LoVo (cell line): ENCODE measurements at regions not wholly inside any gene's neighbourhood (a gene's known extent, or its start where the extent isn't known, plus 50 kb on each side); places are given as distances from the start of the nearest gene placed in this dataset.

ENCODE experiments used
- DNase-seq: peaks from one replicate; pipeline ENCODE4 v3.0.0-alpha.2; 2016; ENCODE audit warnings: low spot score

DNA sequence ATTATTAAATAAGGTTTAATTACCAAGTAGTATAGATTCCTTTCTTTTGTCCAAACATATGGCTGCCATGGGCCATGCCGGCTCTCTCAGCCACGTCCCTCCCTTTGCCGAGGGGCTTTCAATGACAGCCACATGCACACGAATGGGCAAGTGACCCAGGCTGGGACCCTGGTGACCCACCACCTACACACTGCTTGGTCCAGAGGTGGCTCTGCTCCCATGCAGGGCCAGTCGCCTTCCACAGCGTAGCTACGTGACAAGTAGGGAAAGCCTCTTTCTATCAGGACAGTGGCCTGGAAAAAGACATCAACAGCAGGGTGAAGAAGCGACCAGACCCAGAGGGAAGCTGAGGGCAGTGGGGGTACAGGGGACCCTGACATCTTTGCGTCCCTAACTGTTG is 152.8 kb upstream of the CST7 start:
- no peak for DNase-seq

DNA sequence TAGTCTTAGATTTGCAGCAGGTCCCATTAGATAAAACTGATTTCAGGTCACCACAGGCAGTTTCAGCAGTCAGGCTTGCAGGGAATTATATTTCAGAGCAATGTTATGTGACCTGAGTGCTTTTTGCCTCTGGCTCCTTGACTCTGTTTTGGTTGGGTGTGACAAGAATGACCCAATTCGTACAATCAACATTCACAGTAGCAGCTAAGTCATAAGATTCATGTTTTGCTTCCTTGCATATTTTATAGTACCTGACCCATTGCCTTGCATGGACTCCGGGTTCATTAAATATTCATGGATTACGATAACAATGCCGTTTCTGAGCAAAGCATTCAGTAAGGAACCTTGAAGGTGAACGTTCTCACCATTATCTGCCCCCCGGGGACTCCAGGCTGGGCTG is 152.0 kb upstream of the CST7 start:
- no peak for DNase-seq

DNA sequence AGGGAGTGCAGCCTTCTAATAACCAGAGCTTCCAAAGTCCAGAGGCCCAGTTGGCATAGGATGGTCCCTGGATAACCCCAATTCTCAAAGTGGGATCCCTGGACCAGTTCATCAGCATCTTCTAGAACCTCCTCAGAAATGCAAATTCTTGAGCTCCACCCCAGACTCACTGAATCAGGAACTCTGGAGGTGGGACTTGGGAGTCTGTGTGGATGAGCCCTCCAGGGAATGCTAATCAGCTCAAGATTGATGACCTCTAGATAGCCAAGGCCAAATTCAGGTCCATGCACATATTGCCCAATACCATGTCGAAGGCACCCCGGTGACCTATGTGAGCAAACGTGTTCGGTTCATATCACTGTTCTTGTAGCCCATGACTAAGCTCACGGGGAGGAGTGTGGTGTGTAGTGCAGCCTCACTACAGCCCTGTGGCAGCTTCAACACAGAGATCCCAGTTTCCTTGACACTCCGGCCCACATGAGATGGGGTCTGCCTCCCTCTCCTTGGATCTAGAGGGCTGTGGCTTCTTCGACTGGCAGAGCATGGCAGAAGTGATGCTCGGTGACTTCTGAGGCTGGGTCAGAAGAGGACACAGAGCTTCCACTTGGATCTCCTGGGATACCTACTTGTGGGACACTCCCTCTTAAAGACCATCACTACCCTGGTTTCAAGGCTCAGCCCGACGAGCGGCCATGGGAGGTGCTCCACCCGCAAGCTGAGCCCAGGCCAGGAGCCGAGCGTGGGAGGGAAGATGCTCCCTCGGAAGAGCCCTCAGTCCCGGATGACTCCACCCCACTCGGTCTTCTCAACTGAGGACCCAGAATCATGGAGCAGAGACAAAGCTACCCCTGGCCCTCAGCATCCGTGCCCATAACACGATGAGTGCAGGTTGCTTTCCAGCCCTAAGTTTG is 151.1 kb upstream of the CST7 start:
- no peak for DNase-seq

DNA sequence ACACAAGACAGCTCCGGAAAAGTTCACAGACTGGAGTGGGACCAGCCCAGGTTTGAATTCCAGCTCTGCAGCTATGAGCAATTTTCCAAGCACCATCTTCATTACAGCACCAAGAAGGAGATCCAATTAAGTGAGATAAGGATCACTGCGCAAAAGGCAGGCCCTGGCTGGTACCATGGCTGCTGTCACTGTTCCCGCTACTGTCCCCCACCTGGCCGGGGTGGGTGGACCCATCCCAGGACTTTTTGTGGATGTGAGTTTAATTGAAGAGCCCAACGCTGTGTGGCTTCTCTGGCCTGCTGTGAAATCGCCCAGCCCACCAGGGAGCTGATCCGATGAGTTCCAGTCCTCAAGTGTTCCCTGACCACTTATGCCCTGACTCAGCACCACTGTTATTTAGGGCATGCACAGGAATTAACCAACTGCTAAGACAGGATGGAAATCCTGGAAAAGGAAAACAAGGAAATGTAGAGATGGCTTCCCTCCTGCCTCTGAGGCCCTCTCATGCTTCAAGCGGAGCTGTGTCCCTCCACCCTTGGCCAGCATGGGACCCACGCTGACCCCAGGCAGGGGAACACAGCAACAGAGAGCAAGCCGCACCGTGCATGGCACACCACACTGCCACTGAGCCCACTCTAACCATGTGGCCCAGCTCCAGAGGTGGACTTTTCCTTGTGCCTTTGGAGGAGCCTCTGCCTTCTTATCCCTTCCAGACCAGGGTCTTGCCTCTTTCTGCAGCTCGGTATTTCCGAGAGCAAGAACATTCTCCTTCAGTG is 150.0 kb upstream of the CST7 start:
- no peak for DNase-seq

DNA sequence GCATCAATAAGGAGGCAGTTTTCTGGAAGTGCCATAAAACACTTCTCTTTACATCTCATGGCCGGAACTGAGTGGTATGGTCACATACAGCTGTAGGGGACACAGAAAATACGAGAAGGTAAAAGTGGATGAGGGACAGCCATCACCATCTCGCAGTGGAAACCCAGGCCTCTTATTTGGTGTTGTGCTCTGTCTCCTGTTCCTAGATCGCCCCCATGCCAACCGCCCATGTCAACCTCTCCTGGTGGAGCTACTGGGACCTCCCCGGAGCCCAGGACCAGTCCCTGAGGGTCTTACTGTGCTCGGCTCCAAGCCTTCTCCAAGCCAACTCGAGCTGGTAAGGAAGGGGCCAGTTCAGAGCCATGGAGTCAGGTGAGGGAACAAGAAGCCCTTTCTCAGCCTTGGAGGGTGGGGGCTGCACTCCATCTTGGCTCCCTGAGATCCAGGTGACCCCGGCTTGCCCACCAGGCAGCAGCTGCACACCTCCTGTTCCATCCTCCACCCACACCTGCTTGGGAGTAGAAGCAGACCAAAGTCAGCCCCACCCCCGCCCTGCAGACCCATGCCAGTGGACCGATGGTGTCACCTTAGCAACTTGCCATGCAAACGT is 149.0 kb upstream of the CST7 start:
- no peak for DNase-seq

DNA sequence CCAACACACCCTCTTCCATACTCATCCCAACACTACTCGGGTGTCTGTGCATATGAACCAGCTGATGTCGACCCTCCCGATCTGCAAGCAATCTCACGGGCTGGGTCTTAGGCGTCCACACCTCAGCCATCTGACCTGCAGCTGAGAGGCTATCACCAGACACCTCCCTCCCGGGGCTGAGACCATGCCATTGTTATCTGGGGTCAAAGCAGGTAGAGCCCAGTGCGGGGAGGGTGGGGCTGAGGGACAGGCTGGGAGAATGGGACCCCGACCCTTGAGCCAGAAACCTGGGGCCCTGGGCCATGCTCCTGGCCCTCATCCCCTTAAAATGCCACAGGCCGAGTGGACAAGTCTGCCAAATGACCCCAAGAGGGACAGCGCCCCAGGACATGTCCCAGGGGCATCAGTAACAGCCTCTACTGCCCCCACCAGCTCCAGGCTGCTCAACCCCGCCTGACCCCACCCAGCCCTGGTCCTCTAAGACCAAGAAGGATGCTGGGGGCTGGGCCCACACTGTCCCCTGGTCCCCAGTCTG is 146.7 kb upstream of the CST7 start:
- no peak for DNase-seq

DNA sequence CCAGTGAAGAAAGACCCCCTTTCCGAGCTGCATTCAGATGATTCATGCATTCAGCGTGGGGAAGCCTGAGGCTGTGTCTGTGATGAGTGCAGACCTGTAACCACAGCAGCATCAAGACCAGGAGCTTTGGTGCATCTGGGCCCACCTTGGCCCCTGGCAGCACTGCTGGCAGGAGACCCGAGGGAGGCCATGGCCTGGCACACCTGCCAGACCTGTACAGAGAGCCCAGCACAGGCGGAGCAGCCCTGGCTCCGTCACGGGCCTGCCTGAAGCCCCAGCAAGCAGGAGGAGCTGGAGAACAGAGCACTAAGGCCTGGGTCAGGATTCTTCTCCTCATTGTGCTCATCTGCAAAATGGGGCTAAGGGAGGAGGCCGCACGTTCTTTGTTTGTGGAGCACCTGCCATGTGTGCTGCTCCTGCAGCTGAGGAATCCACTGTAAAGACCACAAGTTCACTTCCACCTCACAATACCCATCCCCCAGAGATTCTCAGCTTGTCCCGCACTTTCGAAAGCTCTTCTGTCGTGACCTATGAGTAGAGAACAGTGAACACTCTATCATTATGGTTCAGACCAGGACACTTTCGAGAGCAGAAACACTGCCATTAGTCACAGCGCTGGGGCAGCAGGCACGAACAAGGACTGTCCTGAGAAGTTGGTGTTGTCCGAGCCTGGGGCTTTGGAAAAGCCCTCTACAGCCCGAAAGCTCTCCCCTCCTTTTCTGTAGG is 144.4 kb upstream of the CST7 start:
- no peak for DNase-seq

DNA sequence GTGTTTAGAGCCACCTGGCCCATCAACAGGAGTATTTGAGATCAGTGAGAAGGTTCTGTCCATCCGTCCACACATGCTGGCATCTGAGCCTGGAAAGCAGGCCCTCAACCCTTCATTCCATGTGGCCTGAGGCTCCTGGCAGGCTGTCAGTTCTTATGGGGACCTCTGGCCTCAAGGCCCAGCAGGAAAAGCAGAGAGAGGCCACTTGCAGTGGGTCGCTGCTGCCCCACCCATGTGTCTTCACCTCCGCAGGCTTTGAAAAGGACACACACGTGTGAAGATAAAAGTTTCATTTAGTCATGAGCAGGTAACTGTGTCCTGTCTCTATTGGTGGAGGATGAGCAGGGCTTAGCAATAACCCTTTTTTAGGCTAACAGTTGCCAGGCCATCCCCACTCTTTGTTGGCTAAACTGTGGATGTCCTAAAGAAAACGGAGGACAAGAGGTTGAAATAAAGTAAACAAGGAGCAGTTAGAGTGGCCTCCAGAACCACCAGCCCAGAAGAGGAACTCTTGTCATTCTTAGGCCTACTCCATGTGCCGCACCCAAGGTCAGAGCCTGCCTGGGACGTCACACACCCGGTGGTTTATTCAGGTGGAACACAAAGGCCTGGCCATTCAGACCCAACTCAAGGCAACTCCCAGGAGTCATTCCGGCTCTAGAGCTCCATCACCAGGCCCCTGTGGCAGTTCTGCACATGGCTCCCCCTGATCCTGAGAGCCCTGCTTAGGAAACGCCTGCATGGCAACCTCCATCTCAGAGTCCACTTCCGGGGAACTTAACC is 143.4 kb upstream of the CST7 start:
- no peak for DNase-seq

DNA sequence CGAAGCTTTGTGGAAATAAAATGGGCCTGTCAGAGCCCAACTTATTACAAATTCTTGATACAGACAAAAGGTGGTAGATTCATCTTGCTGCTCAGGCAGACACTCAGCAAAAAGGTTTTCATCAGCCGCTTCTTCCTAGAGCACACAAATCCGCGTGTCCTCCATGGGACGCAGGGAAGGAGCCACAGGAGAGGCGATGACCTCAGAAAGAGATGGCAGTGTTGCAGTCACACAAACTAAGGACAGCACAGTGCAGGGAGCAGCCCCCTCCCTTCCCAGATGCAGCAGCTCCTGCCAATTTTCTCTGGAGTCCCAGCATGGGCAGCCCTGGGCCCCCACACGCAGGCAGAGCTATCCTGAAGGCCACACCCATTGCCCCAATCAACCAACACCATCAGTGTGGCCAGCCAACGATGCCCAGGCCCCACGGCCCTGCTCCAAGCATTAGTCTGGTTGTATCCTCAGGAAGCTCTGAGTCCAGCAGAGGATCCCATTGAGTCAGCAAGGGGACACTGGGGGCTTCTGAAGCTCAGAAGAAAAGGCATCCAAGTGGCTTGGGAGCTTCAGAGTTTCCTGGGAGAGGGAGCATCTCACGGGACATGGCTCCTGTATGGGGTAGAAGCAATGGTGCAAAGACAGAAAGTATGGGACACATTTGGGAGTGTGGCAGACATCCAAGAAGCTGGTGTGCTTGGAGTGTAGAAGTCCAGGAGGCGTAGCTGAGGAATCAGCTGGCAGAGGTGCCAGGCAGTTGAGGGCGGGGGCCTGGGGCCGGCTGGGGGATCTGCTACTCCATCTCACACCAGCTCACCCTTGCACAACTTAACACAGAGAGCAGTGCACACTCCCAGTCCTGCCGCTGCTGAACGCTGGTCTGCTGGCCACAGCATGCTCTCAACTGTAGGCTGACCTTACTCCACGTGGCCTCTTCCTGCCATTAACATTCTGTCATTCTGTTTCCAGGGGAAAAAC is 142.1 kb upstream of the CST7 start:
- DNase-seq, result no peak

DNA sequence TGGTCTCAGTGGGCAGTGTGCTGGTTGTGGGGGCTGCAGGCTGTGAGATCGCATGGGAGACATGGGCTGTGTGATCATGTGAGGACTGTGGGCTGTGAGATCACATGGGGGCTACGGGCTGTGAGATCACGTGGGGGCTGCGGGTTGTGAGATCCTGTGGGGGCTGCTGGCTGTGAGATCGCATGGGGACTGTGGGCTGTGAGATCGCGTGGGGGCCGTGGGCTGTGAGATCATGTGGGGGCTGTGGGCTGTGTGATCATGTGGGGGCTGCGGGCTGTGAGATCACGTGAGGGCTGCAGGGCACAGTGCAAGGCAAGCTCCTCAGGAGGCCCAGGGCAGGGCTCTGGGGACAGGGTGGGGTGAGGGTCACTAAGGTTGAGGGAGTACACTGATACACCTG is 140.5 kb upstream of the CST7 start:
- no peak for DNase-seq

DNA sequence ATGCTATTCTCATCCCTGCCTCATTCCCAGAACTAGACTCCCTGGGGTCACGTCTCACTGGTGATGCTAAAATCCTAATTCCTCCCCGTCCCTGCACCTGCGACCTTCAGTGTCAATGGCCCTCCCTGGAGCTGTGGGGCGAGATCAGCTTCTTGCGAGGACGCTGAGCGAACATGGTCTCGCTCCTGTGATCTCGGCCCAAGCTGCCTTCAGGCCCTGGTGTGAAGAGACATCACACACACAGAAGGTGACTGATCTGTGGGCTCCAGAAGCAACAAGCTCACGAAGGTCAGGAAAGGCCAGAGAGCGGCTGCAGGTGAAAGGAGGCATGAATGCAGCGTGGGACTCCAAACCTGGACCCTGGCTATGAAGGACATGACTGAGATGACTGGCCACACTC is 139.5 kb upstream of the CST7 start:
- DNase-seq, result no peak

DNA sequence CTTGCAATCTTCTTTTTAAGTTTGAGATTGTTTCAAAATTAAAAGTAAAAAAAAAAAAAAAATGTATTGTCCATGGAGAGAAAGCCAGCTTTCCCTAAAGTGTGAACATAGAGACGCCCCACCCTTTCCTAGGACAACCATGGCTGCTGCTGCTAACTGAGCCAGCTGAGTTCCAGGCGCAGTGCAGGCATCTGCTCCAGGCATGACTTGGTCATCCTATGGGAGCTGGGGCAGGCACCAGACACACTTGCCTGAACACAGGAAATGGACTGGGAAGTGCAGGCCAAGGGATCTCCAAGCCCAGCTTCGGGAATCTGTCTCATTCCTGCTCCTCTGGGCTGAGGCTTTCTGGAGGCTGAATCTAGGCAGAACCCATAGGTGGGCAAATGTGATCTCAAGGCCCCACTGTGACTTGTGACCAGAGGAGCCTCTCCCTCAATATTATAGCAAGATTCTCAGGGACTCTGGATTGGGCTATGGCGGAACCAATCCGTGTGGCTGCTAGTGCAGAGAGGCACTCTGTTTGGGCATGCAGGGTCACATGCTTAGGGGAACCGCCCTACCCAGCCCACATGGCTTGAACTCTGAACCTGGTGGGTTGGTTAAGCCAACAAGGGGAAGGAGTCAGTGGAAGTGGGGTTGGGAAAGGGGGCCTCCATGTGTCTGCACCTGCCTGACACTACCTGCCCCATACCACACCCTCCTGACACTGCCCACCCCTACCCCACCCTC is 138.2 kb upstream of the CST7 start:
- no peak for DNase-seq

DNA sequence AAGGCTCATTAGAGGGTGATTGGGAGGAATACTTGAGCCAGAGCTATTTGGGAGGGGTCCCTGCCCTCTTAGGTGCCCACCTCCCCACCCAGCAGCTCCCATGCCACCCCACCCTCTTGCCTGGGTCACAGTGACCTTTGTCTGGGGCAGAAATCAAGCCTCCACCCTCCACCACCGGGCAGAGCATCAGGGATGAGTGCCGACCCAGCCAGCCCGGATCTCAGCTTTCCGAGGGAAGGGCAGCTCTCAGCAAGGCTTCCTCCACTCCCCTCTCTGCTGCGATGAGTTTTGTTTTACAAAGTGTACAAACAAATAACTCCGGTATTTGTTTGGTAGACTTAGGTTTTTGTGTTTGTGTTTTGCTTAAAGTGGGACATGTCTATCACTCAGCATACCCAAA is 136.7 kb upstream of the CST7 start:
- DNase-seq, result no peak

DNA sequence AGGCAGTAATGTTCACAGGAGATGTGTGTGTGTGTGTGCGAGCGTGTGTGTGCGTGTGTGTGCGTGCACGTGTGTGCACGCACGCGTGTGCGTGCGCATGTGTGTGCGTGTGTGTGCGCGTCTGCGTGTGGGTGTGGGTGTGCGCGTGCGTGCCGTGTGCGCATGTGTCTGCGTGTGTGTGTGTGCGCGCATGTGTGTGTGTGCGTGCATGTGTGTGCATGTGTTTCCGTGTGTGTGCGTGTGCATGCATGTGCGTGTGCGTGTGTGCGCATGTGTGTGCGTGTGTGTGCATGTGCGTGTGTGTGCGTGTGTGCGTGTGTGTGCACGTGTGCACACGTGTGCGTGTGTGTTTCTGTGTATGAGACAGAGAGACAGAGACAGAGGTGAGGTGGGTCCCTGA is 136.0 kb upstream of the CST7 start:
- no peak for DNase-seq

DNA sequence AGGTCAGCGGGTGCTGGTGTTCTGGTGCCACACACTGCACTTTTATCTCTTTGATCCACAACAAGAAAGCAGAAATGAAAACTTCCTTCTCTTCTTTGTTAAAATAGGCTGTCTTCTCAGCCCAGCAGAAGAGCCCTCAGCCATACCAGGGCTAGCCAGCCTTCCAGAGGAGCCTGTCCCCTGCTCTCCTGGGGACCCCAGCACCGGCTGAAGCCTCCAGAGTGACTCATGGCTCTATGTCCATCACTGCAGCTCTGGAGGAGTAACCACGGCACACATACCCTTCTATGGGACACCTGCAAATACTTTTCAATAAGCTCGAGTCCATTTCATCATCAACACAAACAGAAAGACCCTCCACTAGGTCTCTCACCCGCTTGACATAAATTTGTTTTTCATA is 135.6 kb upstream of the CST7 start:
- DNase-seq, result no peak

DNA sequence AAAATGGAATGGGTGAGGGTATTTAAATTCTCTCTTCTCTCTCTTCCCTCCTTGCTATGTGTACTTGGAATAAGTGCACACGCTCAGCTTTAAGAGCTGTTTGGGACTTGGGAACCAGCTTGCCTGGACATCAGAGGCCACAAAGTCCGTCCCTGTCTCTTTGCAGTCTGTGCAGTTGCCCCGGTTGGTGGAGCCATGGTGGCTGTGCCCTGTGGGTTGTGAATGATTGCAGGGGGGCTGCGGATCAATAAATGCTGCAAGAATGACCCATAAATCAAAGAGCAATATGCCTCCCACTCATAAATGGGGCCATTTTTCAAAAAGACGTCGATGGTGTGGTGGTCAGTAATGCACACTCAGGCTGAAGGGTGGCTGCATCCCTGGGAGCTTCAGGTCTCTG is 135.1 kb upstream of the CST7 start:
- no peak for DNase-seq

DNA sequence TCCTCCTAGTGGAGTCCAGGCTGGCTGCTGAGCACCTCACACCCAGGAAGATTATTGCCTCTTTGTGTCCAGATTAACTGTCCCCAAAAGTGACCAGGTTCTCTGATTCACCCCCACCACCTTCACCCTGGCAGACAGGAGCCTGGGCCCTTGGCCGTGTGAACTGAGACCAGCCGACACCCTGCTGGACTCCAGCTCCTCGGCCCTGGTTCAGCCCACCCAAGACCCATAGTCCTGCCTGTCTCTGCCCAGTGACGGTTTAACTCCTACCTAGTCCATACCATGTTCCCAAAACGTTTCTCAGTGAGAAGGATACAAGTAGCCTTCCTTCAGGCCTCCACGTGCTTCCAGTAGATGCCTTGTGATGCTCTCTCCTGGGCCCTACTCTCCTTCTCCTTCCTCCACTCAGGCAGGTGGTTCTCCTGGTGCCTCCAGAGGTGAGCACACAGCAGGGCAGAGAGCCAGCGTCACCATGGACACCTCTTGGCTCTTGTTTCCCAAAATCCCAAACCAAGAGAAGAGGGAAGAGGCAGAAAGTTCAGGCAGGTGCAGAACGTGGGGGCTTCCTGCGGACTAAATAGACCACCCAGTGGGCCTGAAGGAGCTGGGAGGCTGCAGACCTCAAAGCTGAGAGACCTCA is 134.4 kb upstream of the CST7 start:
- no peak for DNase-seq

DNA sequence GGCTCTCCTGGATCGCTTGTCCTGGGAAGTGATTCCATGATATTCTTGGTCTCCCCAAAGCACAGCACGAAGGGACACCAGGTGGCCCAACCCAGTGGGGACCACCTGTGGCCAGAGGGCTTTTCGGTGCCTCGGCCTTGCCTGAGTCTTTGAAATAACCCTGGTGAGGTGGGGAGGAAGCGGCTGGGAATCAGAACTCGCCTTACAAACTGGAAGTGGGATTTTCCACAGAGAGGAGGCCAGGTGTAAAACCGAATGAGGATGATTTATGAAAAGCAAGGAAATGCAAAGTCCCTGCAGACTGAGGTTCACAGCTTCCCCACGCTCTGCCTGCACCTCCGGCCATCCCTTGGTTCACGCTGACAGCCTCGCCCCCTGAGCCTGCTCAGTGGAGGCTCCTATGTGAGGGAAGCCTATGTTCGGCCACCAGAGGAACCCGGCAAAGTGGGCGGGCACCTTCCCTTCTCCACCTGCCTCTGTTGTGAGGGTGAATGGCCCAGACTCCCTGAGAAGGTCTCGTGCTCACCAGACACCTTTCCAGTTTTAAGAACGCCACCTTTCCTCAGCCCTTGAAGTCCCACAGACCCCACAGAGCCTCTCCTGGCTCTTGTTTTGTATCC is 133.8 kb upstream of the CST7 start:
- DNase-seq, result no peak
